ENCODE measurements at regions not wholly inside any gene's neighbourhood (a gene's known extent, or its start where the extent isn't known, plus 50 kb on each side); places are given as distances from the start of the nearest gene placed in this dataset.

GRCh38 chr3:98644168-98644567, 50.8 kb upstream of the CPOX start:
- Histone ChIP-seq H3K4me3 (replicated peaks in 1 of 3; ENCODE audit: insufficient read depth in 1 of 3, low read depth in 2 of 3, low read length in 3 of 3) (no peak overlapping the region), H3K79me2 (ENCODE audit: insufficient read depth, low read length) (no peaks in the 10 kb centered on the region), H4K20me1 (ENCODE audit: insufficient read depth, low read length) (no peaks in the 10 kb centered on the region), H3K9ac (ENCODE audit: insufficient read depth, low read depth, low read length) (no peak overlapping the region), H3K27me3 (ENCODE audit: control insufficient read depth in 1 of 2, insufficient read depth in 2 of 2, low read length in 2 of 2) (peaks cover 1 to 3% of the 10 kb centered on the region in 2 experiments; a peak in 3 of 5 replicates), H2AFZ (ENCODE audit: low read length) (no peak overlapping the region), H3K9me3 (ENCODE audit: low read length) (no peaks in the 10 kb centered on the region), H3K27ac (ENCODE audit: extremely low read length, insufficient read depth, low read length) (no peak overlapping the region), H3K4me2 (ENCODE audit: low read depth, low read length) (no peak overlapping the region), H3K4me1 (ENCODE audit: insufficient read depth, low read length) (peaks cover 9% of the 10 kb centered on the region; the same call in 1 of the 2 replicates), H3K36me3 (replicated peaks in 1 of 2; ENCODE audit: control insufficient read depth in 1 of 2, insufficient read depth in 2 of 2, low read length in 2 of 2) (no peaks in the 10 kb centered on the region)
- in situ Hi-C loops (cut with HindIII; ENCODE audit: extremely low pct_ligation_motif_present, low pct_unique_long_range_greater_than_20kb): no loop called here
- CTCF ChIA-PET (ENCODE audit: low intra/inter-chr PET ratio, low total read pairs): no interaction called here
- POLR2A ChIA-PET: no interaction called here
- TF ChIP-seq MTA1 (CRISPR knock-in tag; IDR thresholded peaks at IDR 0.05; ENCODE audit: borderline replicate concordance): no peak
- no peak for TF ChIP-seq HDAC2 (CRISPR knock-in tag; IDR thresholded peaks at IDR 0.05)
- no peak for TF ChIP-seq DMTF1 (CRISPR knock-in tag; IDR thresholded peaks at IDR 0.05)
- TF ChIP-seq SALL2 (CRISPR knock-in tag; IDR thresholded peaks at IDR 0.05): no peak
- TF ChIP-seq YEATS4 (CRISPR knock-in tag; IDR thresholded peaks at IDR 0.05; ENCODE audit: borderline replicate concordance): no peak
- no peak for TF ChIP-seq ZNF768 (CRISPR knock-in tag; IDR thresholded peaks at IDR 0.05)
- TF ChIP-seq ZNF629 (CRISPR knock-in tag; conservative IDR thresholded peaks at IDR 0.05): no peak
- TF ChIP-seq PRDM10 (CRISPR knock-in tag; IDR thresholded peaks at IDR 0.05; ENCODE audit: low read depth): no peak
- no peak for TF ChIP-seq XBP1 (CRISPR knock-in tag; IDR thresholded peaks at IDR 0.05)
- no peak for TF ChIP-seq CHCHD3 (CRISPR knock-in tag; IDR thresholded peaks at IDR 0.05)
- no peak for TF ChIP-seq KDM4B (CRISPR knock-in tag; IDR thresholded peaks at IDR 0.05)
- TF ChIP-seq MAFG (CRISPR knock-in tag; IDR thresholded peaks at IDR 0.05): no peak
- no peak for TF ChIP-seq NCOA2 (CRISPR knock-in tag; IDR thresholded peaks at IDR 0.05)
- no peak for TF ChIP-seq ZNF160 (CRISPR knock-in tag; IDR thresholded peaks at IDR 0.05)
- no peak for TF ChIP-seq TEAD3 (CRISPR knock-in tag; optimal IDR thresholded peaks at IDR 0.05; ENCODE audit: borderline replicate concordance)
- ATAC-seq: no peak
- no TSS peak for BruUV-seq (replicated peaks)
- WGBS (ENCODE audit: low lambda C conversion rate): 48% methylated on average over 3 of the region's 3 CpGs
- no peak for DNase-seq (ENCODE audit: low spot score)
- no peak for FAIRE-seq
- intact Hi-C loops (cut with micrococcal nuclease; ENCODE audit: unreplicated experiment): no loop called here

Measured in HepG2 (cell line).